ENCODE measurements at regions not wholly inside any gene's neighbourhood (a gene's known extent, or its start where the extent isn't known, plus 50 kb on each side); places are given as distances from the start of the nearest gene placed in this dataset.

- TF ChIP-seq MAX (CRISPR knock-in tag; IDR thresholded peaks at IDR 0.05) (no peak), CTCF (IDR thresholded peaks at IDR 0.05) (no peak), E2F5 (CRISPR knock-in tag; IDR thresholded peaks at IDR 0.05) (no peak), ATF2 (CRISPR knock-in tag; IDR thresholded peaks at IDR 0.05; ENCODE audit: borderline replicate concordance, low read depth) (no peak), SP1 (CRISPR knock-in tag; conservative IDR thresholded peaks at IDR 0.05) (no peak), PREB (CRISPR knock-in tag; IDR thresholded peaks at IDR 0.05; ENCODE audit: borderline replicate concordance) (no peak), TEAD1 (CRISPR knock-in tag; IDR thresholded peaks at IDR 0.05) (no peak), RELA (CRISPR knock-in tag; IDR thresholded peaks at IDR 0.05; ENCODE audit: borderline replicate concordance) (no peak), TEAD4 (CRISPR knock-in tag; IDR thresholded peaks at IDR 0.05) (no peak)
Measured at GRCh38 chr15:69891070-69891536, 206.6 kb downstream of the TLE3 start.

Data from WTC11 (cell line).